ENCODE measurements at regions not wholly inside any gene's neighbourhood (a gene's known extent, or its start where the extent isn't known, plus 50 kb on each side); places are given as distances from the start of the nearest gene placed in this dataset.

GRCh38 chr6:113122060-113122459 is 735.1 kb upstream of the MARCKS start:
- no peaks in the 10 kb centered on the region for H3K27me3 ChIP-seq (ENCODE audit: control insufficient read depth in 2 of 2, insufficient read depth in 2 of 2, low read length in 2 of 2)
- H3K36me3 ChIP-seq (ENCODE audit: control insufficient read depth in 2 of 2, extremely low read depth in 1 of 2, insufficient read depth in 2 of 2, low read length in 2 of 2): no peaks in the 10 kb centered on the region
- TF ChIP-seq, protein P1, sequence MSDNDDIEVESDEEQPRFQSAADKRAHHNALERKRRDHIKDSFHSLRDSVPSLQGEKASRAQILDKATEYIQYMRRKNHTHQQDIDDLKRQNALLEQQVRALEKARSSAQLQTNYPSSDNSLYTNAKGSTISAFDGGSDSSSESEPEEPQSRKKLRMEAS (IDR thresholded peaks at IDR 0.05; ENCODE audit: insufficient read depth, insufficient read length): no peak
- TF ChIP-seq JUN (IDR thresholded peaks at IDR 0.05; ENCODE audit: borderline replicate concordance, insufficient read depth, insufficient read length, low read depth) (peak; percentile 87), EZH2 (IDR thresholded peaks at IDR 0.05; ENCODE audit: borderline replicate concordance, low read depth, low read length, severe bottlenecking) (no peak), POLR2AphosphoS5 (IDR thresholded peaks at IDR 0.05; ENCODE audit: insufficient read depth, low read depth, low read length) (peak; percentile 76), FOS (IDR thresholded peaks at IDR 0.05; ENCODE audit: borderline replicate concordance, insufficient read depth, low read length) (peak; percentile 94), GATA2 (IDR thresholded peaks at IDR 0.05; ENCODE audit: insufficient read depth, insufficient read length, low read depth, low read length) (peak; percentile 72), POLR2A (IDR thresholded peaks at IDR 0.05; ENCODE audit: low read depth, low read length) (peak; percentile 17), CTCF (IDR thresholded peaks at IDR 0.05; ENCODE audit: extremely low read depth in 1 of 2, insufficient read depth in 1 of 2, low read depth in 1 of 2, low read length in 2 of 2) (peak; percentile 44), MYC (IDR thresholded peaks at IDR 0.05; ENCODE audit: low read depth, low read length) (no peak)
- intact Hi-C loops (cut with micrococcal nuclease) (loop anchor here (1.0 to 10.0 kb wide), 15 partner anchors 15 to 787 kb away; no protein-coding TSS in a partner anchor), dilution Hi-C loops (cut with MboI; ENCODE audit: extremely low pct_ligation_motif_present, low sequenced_read_pairs) (no loop called here)
- H3K9ac ChIP-seq (replicated peaks; ENCODE audit: extremely low read depth, insufficient read depth, low read length): peak overlapping the region; percentile 73
- H3K79me2 ChIP-seq (ENCODE audit: control insufficient read depth, insufficient read depth, low read length): no peaks in the 10 kb centered on the region
- no peaks in the 10 kb centered on the region for H4K20me1 ChIP-seq (replicated peaks; ENCODE audit: control insufficient read depth, extremely low read depth, insufficient read depth, low read length)
- peak; percentile 87 for FAIRE-seq
- no peak overlapping the region for H3K4me3 ChIP-seq (replicated peaks in 1 of 3; ENCODE audit: insufficient read depth in 1 of 3, low read depth in 1 of 3, low read length in 3 of 3)
- peak overlapping the region; percentile 44 for H2AFZ ChIP-seq (ENCODE audit: low read depth, low read length)
- peaks cover 40% of the 10 kb centered on the region for H3K4me1 ChIP-seq (ENCODE audit: control insufficient read depth, extremely low read depth, insufficient read depth, low read length)
- BruUV-seq (replicated peaks): no TSS peak
- no peaks in the 10 kb centered on the region for H3K9me1 ChIP-seq (replicated peaks; ENCODE audit: control insufficient read depth, extremely low read depth, insufficient read depth, low read length)
- H3K4me2 ChIP-seq (ENCODE audit: insufficient read depth, low read length): peak overlapping the region; percentile 89
- peak overlapping the region; percentile 89 for H3K27ac ChIP-seq (ENCODE audit: insufficient read depth, low read depth, low read length)
- peak; percentile 97 for DNase-seq (ENCODE audit: low read depth, low spot score)
- POLR2A ChIA-PET: no interaction called here
- CTCF ChIA-PET: interaction anchor here (0.6 to 5.8 kb wide), 16 partner anchors 57 to 757 kb away, joined by 3 to 53 read pairs (median 3); no protein-coding TSS in a partner anchor
- H3K9me3 ChIP-seq (replicated peaks; ENCODE audit: control insufficient read depth, insufficient read depth, low read length): no peaks in the 10 kb centered on the region

Data from endothelial cell of umbilical vein (primary cell).